Hepatocyte (in vitro differentiated cells): ENCODE measurements at regions not wholly inside any gene's neighbourhood (a gene's known extent, or its start where the extent isn't known, plus 50 kb on each side); places are given as distances from the start of the nearest gene placed in this dataset.
A peak's percentile ranks its signal among the peaks of the same experiment; 100 is the strongest.

Experiments used
- DNase-seq: peaks from one replicate; pipeline ENCODE4 v3.0.0-alpha.2; 2016; ENCODE audit warnings: low spot score
- H2AFZ ChIP-seq: fragments of 200-600 bp; sonication (generic); 2 replicates; pipeline ENCODE4 v1.6.0; 2016; ENCODE audit warnings: antibody characterized with exemption, mild to moderate bottlenecking
- H3K27ac ChIP-seq: fragments of 200-600 bp; sonication (generic); 2 replicates; pipeline ENCODE4 v1.5.1; 2016; ENCODE audit warnings: mild to moderate bottlenecking
- H3K27me3 ChIP-seq: fragments of 200-600 bp; sonication (generic); 2 replicates; pipeline ENCODE4 v1.6.1; 2016
- H3K36me3 ChIP-seq: fragments of 200-600 bp; sonication (generic); replicated peaks from 2 replicates; pipeline ENCODE4 v1.5.1; 2016; ENCODE audit warnings: low read depth; ENCODE audit not compliant: insufficient read depth
- H3K4me1 ChIP-seq: fragments of 200-600 bp; sonication (generic); 2 replicates; pipeline ENCODE4 v1.5.1; 2016; ENCODE audit warnings: mild to moderate bottlenecking, moderate library complexity; ENCODE audit not compliant: insufficient read depth
- H3K4me2 ChIP-seq: fragments of 200-600 bp; sonication (generic); 2 replicates; pipeline ENCODE4 v1.6.0; 2016
- H3K4me3 ChIP-seq: fragments of 200-600 bp; sonication (generic); 2 replicates; pipeline ENCODE4 v1.5.1; 2016; ENCODE audit warnings: mild to moderate bottlenecking
- H3K79me2 ChIP-seq: fragments of 200-600 bp; sonication (generic); 2 replicates; pipeline ENCODE4 v1.6.0; 2017; ENCODE audit warnings: mild to moderate bottlenecking
- H3K9me2 ChIP-seq: fragments of 200-600 bp; sonication (generic); replicated peaks from 2 replicates; pipeline ENCODE4 v1.6.0; 2017; ENCODE audit warnings: mild to moderate bottlenecking; ENCODE audit not compliant: insufficient read depth
- H3K9me3 ChIP-seq: fragments of 200-600 bp; sonication (generic); 2 replicates; pipeline ENCODE4 v1.5.1; 2016; ENCODE audit warnings: low read depth, mild to moderate bottlenecking
- H4K20me1 ChIP-seq: fragments of 200-600 bp; sonication (generic); 2 replicates; pipeline ENCODE4 v1.6.0; 2016; ENCODE audit warnings: mild to moderate bottlenecking; ENCODE audit not compliant: insufficient read depth, poor library complexity, severe bottlenecking
- CTCF ChIP-seq: fragments of 200-600 bp; sonication (generic); IDR thresholded peaks from 2 replicates; pipeline ENCODE4 v1.5.1; 2016; ENCODE audit warnings: antibody characterized with exemption, mild to moderate bottlenecking; ENCODE audit not compliant: poor library complexity
- EZH2 ChIP-seq: fragments of 200-600 bp; sonication (generic); IDR thresholded peaks from 2 replicates; pipeline ENCODE4 v1.6.1; 2016; ENCODE audit warnings: antibody characterized with exemption, mild to moderate bottlenecking, borderline replicate concordance
- EZH2phosphoT487 ChIP-seq: fragments of 200-600 bp; sonication (generic); IDR thresholded peaks from one replicate; pipeline ENCODE4 v1.6.1; 2018; ENCODE audit warnings: antibody characterized with exemption, mild to moderate bottlenecking, low read depth, moderate library complexity; ENCODE audit not compliant: unreplicated experiment, severe bottlenecking
- WGBS: methylation state at CpG from one replicate; pipeline ENCODE4 v1.1.6; 2016; ENCODE audit warnings: low lambda C conversion rate; ENCODE audit errors: missing lambda C conversion rate; 5-methylcytosine and 5-hydroxymethylcytosine counted together

DNA sequence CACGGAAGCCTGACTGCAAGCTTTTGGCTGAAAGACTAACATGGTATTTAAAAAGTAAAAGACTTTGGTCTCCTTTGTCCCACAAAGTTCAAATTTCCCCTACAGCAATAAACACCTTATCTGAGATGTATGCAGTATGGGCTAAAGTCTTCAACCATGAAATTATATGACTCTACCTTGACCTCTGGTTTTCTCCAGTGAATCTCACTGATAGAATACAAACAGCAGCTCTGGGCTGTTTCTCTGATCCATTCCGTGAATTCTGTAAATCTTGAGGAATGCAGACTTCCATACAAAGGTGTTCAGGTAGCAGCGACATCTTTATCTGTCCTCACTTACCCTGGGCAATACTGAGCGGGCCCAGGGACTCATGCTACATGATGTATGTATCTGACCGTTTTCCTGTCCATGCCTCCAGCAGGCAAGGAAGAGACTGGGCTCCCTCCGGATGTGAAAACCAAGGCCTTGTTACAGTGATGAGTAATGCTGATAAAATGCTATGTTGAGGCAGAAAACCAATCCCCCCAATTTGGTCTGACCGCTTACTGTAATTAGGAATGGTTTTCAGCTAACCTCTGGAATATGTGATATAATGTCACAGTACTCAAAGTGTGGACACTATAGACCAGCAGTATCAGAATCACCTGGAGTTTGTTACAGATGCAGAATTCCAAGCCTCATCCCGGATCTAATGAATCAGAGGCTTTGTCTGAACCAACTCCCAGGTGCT lies 589.8 kb downstream of the HS3ST4 start:
- no peaks in the 10 kb centered on the region for H3K9me2 ChIP-seq
- no peak overlapping the region for H2AFZ ChIP-seq
- WGBS = 42% methylated on average over 8 of the region's 8 CpGs
- no peaks in the 10 kb centered on the region for H3K36me3 ChIP-seq
- no peaks in the 10 kb centered on the region for H3K9me3 ChIP-seq
- H3K27me3 ChIP-seq = no peaks in the 10 kb centered on the region
- H3K79me2 ChIP-seq = no peaks in the 10 kb centered on the region
- TF ChIP-seq EZH2phosphoT487 = no peak
- TF ChIP-seq CTCF = no peak
- no peak for TF ChIP-seq EZH2
- no peak overlapping the region for H3K4me3 ChIP-seq
- no peaks in the 10 kb centered on the region for H3K4me1 ChIP-seq
- peak; percentile 12 for DNase-seq
- no peak overlapping the region for H3K4me2 ChIP-seq
- no peaks in the 10 kb centered on the region for H4K20me1 ChIP-seq
- H3K27ac ChIP-seq = no peak overlapping the region

DNA sequence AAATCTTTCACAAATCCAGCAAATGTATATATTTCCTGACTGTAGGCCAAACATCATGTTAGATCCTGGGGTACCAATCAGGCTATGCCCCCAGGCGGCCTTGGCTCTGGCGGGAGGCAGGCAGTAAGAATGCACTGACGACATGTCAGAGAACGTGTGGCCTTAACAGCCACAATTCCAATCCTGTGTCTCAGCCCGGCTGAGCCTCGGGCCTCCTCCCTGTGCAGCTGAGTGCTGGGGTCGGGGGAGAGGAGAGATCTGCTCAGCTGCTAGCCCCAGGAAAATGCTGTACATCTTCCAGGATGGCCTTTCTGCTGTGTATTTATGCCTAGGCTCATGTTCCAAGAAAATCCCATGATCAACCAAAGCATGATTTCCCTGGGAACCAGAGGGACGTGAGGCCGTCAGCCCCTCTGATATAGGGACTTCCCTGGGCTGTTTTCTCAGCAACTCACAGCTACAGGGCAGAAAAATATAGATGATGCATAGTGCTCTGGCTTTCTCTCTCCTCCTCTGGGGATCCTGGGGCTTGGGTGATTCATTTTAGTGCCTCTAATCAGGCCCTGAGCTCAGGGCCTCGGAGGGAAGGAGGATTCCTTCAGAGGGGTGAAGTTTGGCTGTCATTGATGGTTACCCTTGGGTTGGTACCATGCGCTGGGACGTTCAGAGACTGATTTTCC lies 604.0 kb downstream of the HS3ST4 start:
- Histone ChIP-seq H4K20me1 (no peaks in the 10 kb centered on the region), H3K27ac (no peak overlapping the region), H3K79me2 (no peaks in the 10 kb centered on the region), H3K4me1 (no peaks in the 10 kb centered on the region), H3K9me2 (no peaks in the 10 kb centered on the region), H2AFZ (no peak overlapping the region), H3K4me3 (no peak overlapping the region), H3K36me3 (no peaks in the 10 kb centered on the region), H3K9me3 (no peaks in the 10 kb centered on the region), H3K4me2 (no peak overlapping the region), H3K27me3 (no peaks in the 10 kb centered on the region)
- no peak for DNase-seq
- TF ChIP-seq EZH2 = no peak
- no peak for TF ChIP-seq EZH2phosphoT487
- TF ChIP-seq CTCF = no peak
- 74% methylated on average over 12 of the region's 12 CpGs for WGBS

GRCh38 chr16:26301516-26301915 lies 609.8 kb downstream of the HS3ST4 start:
- Histone ChIP-seq H3K9me2 (no peaks in the 10 kb centered on the region), H2AFZ (no peak overlapping the region), H3K79me2 (no peaks in the 10 kb centered on the region), H3K27me3 (no peaks in the 10 kb centered on the region), H3K27ac (no peak overlapping the region), H3K36me3 (no peaks in the 10 kb centered on the region), H3K9me3 (no peaks in the 10 kb centered on the region), H3K4me2 (no peak overlapping the region), H4K20me1 (no peaks in the 10 kb centered on the region), H3K4me3 (no peak overlapping the region), H3K4me1 (no peaks in the 10 kb centered on the region)
- WGBS = 87% methylated on average over 2 of the region's 2 CpGs
- TF ChIP-seq CTCF (no peak), EZH2 (no peak), EZH2phosphoT487 (no peak)
- no peak for DNase-seq
